HG02885 (cell line): ENCODE measurements at regions not wholly inside any gene's neighbourhood (a gene's known extent, or its start where the extent isn't known, plus 50 kb on each side); places are given as distances from the start of the nearest gene placed in this dataset.
"Not testable (repeated sequence)": the region's sequence is repeated elsewhere in the genome, so short reads cannot be mapped to it uniquely, and the experiment has no call there.

Source experiments
- ATAC-seq: cut with Tn5 transposase; IDR thresholded peaks from one replicate; pipeline ENCODE4 v1.9.1; 2021; ENCODE audit warnings: mild to moderate bottlenecking; ENCODE audit not compliant: unreplicated experiment, poor library complexity

GRCh38 chr4:118410138-118410537 is 57.3 kb upstream of the PRSS12 start:
- ATAC-seq, result no peak

- no peak for ATAC-seq
Measured at GRCh38 chr4:118417325-118417724, 64.5 kb upstream of the PRSS12 start.

- ATAC-seq, result not testable (repeated sequence)
Measured at GRCh38 chr4:118417800-118418199, 65.0 kb upstream of the PRSS12 start.

GRCh38 chr4:118418396-118418795 is 65.6 kb upstream of the PRSS12 start:
- not testable (repeated sequence) for ATAC-seq

GRCh38 chr4:118419626-118420025 is 66.8 kb upstream of the PRSS12 start:
- not testable (repeated sequence) for ATAC-seq

GRCh38 chr4:118424062-118424461 is 71.3 kb upstream of the PRSS12 start:
- not testable (repeated sequence) for ATAC-seq

GRCh38 chr4:118428881-118429280 is 76.1 kb upstream of the PRSS12 start:
- ATAC-seq, result not testable (repeated sequence)

GRCh38 chr4:118432359-118432758 is 79.6 kb upstream of the PRSS12 start:
- ATAC-seq, result not testable (repeated sequence)

GRCh38 chr4:118433612-118434375 is 81.0 kb upstream of the PRSS12 start:
- not testable (repeated sequence) for ATAC-seq

- not testable (repeated sequence) for ATAC-seq
Measured at GRCh38 chr4:118435415-118435814, 82.6 kb upstream of the PRSS12 start.

- not testable (repeated sequence) for ATAC-seq
Measured at GRCh38 chr4:118442115-118442837, 89.5 kb upstream of the PRSS12 start.

- ATAC-seq, result not testable (repeated sequence)
Measured at GRCh38 chr4:118447397-118447796, 94.6 kb upstream of the PRSS12 start.

- not testable (repeated sequence) for ATAC-seq
Measured at GRCh38 chr4:118454857-118455256, 102.1 kb upstream of the PRSS12 start.

GRCh38 chr4:118461435-118461834 is 108.6 kb upstream of the PRSS12 start:
- ATAC-seq, result not testable (repeated sequence)

- not testable (repeated sequence) for ATAC-seq
Measured at GRCh38 chr4:118465831-118466230, 113.0 kb upstream of the PRSS12 start.

GRCh38 chr4:118474001-118474626 is 121.3 kb upstream of the PRSS12 start:
- ATAC-seq, result not testable (repeated sequence)

GRCh38 chr4:118474771-118475170 is 122.0 kb upstream of the PRSS12 start:
- ATAC-seq, result not testable (repeated sequence)

GRCh38 chr4:118475901-118476300 is 123.1 kb upstream of the PRSS12 start:
- ATAC-seq, result not testable (repeated sequence)

GRCh38 chr4:118477826-118478225 is 125.0 kb upstream of the PRSS12 start:
- ATAC-seq, result not testable (repeated sequence)

GRCh38 chr4:118485801-118486314 is 133.1 kb upstream of the PRSS12 start:
- ATAC-seq, result not testable (repeated sequence)

- not testable (repeated sequence) for ATAC-seq
Measured at GRCh38 chr4:118492963-118493362, 140.2 kb upstream of the PRSS12 start.
